Sigmoid colon (tissue), 6 donors: ENCODE measurements at regions not wholly inside any gene's neighbourhood (a gene's known extent, or its start where the extent isn't known, plus 50 kb on each side); places are given as distances from the start of the nearest gene placed in this dataset.

ENCODE experiments used
- DNase-seq: peaks from one replicate; pipeline ENCODE4 v3.0.0-alpha.2; 2019
- H3K27ac ChIP-seq, 4 donors: fragments of 200-600 bp; sonication (generic); one replicate each; pipeline ENCODE4 v1.5.1; 2016 to 2019; ENCODE audit warnings: mild to moderate bottlenecking in 1 of 4
- H3K27me3 ChIP-seq, 3 donors: fragments of 200-600 bp; sonication (generic); one replicate each; pipeline ENCODE4 v1.5.1; 2019; ENCODE audit warnings: mild to moderate bottlenecking in 1 of 3
- H3K36me3 ChIP-seq, 4 donors: fragments of 200-600 bp; sonication (generic); one replicate each; pipeline ENCODE4 v1.5.1; 2016 to 2019
- H3K4me1 ChIP-seq, 4 donors: fragments of 200-600 bp; sonication (generic); one replicate each; pipeline ENCODE4 v1.5.1; 2017 to 2019
- H3K4me3 ChIP-seq, 4 donors: fragments of 200-600 bp; sonication (generic); one replicate each; pipeline ENCODE4 v1.5.1; 2017 to 2019; ENCODE audit warnings: mild to moderate bottlenecking in 2 of 4, moderate library complexity in 1 of 4
- H3K9me3 ChIP-seq, 4 donors: fragments of 200-600 bp in 3 of 4; sonication (generic) in 3 of 4; one replicate each; pipeline versions ENCODE4 v1.5.1 to v1.6.1; 2013 to 2019
- EP300 ChIP-seq, 4 donors: sonication (generic); formaldehyde crosslinking; IDR thresholded peaks; one replicate each; pipeline ENCODE4 v1.6.1; 2017; ENCODE audit warnings: antibody characterized with exemption in 4 of 4
- POLR2A ChIP-seq, 2 donors: fragments of 450-650 bp; IDR thresholded peaks; one replicate each; pipeline ENCODE4 v1.6.1; 2016; ENCODE audit warnings: antibody characterized with exemption in 2 of 2, mild to moderate bottlenecking in 2 of 2, moderate library complexity in 2 of 2
- POLR2AphosphoS5 ChIP-seq, 4 donors: sonication (generic); formaldehyde crosslinking; IDR thresholded peaks; one replicate each; pipeline ENCODE4 v1.6.1; 2017; ENCODE audit warnings: antibody characterized with exemption in 4 of 4
- WGBS, 2 donors: extraction: QIAGEN DNeasy Blood & Tissue Kit; methylation state at CpG; one replicate each; pipeline ENCODE4 v1.1.7; 2013; 5-methylcytosine and 5-hydroxymethylcytosine counted together
- intact Hi-C: fragments of 100-400 bp; cut with DNase I; formaldehyde crosslinking; loops from one replicate; pipeline ENCODE4 v1.15.1; 2023
- TF ChIP-seq, protein P1 (sequence below), 4 experiments: fragments of 450-650 bp in 3 of 4; fragments of 200-600 bp in 1 of 4; IDR thresholded peaks; one replicate each; pipeline ENCODE4 v1.5.1; 2016 to 2019; ENCODE audit warnings: antibody characterized with exemption in 4 of 4, mild to moderate bottlenecking in 3 of 4, moderate library complexity in 2 of 4
- donor health status: healthy with polysubstance abuse.
- donor health status: healthy.

DNA sequence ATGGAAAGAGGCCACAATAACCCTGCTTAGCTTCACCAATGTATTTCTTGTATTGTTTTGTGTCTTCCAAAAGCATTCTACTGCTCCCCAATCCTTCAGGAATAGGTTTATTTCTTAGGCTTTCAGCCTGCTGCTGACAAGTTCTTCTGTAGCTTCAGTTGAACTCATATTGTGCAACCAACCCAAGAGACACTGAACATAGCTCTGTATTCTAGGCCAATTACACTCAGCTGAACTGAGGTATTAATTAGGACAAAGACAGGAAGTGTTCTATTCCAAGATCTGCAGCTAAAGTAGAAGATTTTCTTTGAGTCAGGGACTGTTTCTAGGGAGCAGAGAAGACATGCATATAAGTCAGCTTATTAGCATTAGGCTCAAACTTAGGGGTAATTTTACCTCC, 151.8 kb downstream of the LHFPL1 start:
- no peak overlapping the region for H3K4me3 ChIP-seq
- no peak overlapping the region for H3K27ac ChIP-seq
- no peaks in the 10 kb centered on the region for H3K9me3 ChIP-seq
- H3K36me3 ChIP-seq: no peaks in the 10 kb centered on the region
- TF ChIP-seq POLR2AphosphoS5 (IDR thresholded peaks at IDR 0.05) (no peak), POLR2A (IDR thresholded peaks at IDR 0.05) (no peak), EP300 (IDR thresholded peaks at IDR 0.05) (no peak)
- TF ChIP-seq, protein P1, sequence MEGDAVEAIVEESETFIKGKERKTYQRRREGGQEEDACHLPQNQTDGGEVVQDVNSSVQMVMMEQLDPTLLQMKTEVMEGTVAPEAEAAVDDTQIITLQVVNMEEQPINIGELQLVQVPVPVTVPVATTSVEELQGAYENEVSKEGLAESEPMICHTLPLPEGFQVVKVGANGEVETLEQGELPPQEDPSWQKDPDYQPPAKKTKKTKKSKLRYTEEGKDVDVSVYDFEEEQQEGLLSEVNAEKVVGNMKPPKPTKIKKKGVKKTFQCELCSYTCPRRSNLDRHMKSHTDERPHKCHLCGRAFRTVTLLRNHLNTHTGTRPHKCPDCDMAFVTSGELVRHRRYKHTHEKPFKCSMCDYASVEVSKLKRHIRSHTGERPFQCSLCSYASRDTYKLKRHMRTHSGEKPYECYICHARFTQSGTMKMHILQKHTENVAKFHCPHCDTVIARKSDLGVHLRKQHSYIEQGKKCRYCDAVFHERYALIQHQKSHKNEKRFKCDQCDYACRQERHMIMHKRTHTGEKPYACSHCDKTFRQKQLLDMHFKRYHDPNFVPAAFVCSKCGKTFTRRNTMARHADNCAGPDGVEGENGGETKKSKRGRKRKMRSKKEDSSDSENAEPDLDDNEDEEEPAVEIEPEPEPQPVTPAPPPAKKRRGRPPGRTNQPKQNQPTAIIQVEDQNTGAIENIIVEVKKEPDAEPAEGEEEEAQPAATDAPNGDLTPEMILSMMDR (IDR thresholded peaks at IDR 0.05): no peak
- H3K27me3 ChIP-seq: no peaks in the 10 kb centered on the region
- no peak for DNase-seq
- no peaks in the 10 kb centered on the region for H3K4me1 ChIP-seq
- intact Hi-C loops: no loop called here

DNA sequence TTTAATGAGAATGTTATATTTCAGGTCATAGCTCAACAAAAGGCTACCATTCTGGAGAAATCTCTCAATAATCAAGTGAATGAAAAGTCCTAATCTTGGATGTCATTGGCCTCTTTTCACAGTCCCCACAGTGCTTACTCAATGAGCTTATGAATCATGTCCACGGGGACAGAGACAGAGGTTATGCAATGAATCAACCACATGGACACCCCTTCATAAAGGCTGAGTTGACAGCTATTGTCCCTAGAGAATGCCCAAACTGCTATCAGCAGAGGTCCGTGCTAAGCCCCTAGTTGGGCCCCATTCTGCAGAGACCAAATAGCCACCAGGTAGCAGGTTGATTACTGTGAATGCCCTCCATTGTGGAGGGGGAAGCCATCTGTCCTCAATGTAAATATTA, 158.1 kb downstream of the LHFPL1 start:
- intact Hi-C loops: no loop called here
- Histone ChIP-seq H3K9me3 (no peaks in the 10 kb centered on the region), H3K4me1 (no peaks in the 10 kb centered on the region), H3K36me3 (no peaks in the 10 kb centered on the region), H3K27me3 (no peaks in the 10 kb centered on the region), H3K4me3 (no peak overlapping the region), H3K27ac (no peak overlapping the region)
- TF ChIP-seq EP300 (IDR thresholded peaks at IDR 0.05) (no peak), POLR2A (IDR thresholded peaks at IDR 0.05) (no peak), POLR2AphosphoS5 (IDR thresholded peaks at IDR 0.05) (no peak)
- TF ChIP-seq, protein P1 (IDR thresholded peaks at IDR 0.05): no peak
- WGBS, 2 donors: 55 to 66% methylated on average over 2 of the region's 2 CpGs
- DNase-seq: no peak

DNA sequence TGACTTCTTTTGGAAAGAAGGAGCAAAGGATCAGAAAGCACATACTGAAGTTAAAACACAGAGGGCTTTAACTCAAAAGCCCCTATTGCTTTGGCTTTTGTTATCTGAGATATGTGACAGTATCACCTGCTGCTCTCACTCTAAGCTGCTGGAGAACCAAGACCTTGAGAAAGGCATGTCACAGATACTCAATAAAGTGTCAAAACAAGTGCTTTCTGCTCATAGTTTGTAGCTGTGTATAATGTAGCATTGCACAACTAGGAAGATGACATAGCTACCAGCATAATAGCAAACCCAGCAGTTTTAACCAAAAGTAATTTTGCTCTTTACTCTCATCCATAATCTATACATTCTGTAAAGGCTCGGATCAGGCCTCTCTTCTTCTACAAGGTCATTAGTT, 159.6 kb downstream of the LHFPL1 start:
- H3K27ac ChIP-seq: no peak overlapping the region
- H3K27me3 ChIP-seq: no peaks in the 10 kb centered on the region
- TF ChIP-seq POLR2AphosphoS5 (IDR thresholded peaks at IDR 0.05) (no peak), POLR2A (IDR thresholded peaks at IDR 0.05) (no peak), EP300 (IDR thresholded peaks at IDR 0.05) (no peak)
- TF ChIP-seq, protein P1 (IDR thresholded peaks at IDR 0.05): no peak
- 66 to 82% methylated on average over 1 of the region's 1 CpG for WGBS, 2 donors
- no peaks in the 10 kb centered on the region for H3K36me3 ChIP-seq
- no peaks in the 10 kb centered on the region for H3K9me3 ChIP-seq
- DNase-seq: no peak
- no peak overlapping the region for H3K4me3 ChIP-seq
- intact Hi-C loops: no loop called here
- no peaks in the 10 kb centered on the region for H3K4me1 ChIP-seq

DNA sequence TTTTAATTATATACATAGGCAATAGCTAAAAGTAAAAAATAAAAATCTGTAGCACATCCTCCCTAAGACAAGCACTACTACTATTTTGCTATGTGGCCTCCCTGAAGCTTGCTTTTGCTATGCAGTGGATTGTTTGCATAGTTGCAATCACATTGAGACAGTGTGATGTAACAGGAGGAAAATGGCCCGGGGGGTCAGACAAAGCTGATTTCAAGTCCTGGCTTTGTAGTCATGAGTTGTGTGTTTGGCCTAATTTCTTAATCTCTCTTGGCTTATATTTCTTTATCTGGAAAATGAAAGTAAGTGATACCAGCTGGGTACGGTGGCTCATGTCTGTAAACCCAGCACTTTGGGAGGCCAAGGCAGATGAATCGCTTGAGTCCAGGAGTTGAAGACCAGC, 166.6 kb downstream of the LHFPL1 start:
- Histone ChIP-seq H3K4me3 (no peak overlapping the region), H3K4me1 (no peaks in the 10 kb centered on the region), H3K36me3 (no peaks in the 10 kb centered on the region), H3K9me3 (no peaks in the 10 kb centered on the region), H3K27me3 (no peaks in the 10 kb centered on the region), H3K27ac (no peak overlapping the region)
- intact Hi-C loops: no loop called here
- TF ChIP-seq, protein P1 (IDR thresholded peaks at IDR 0.05): no peak
- TF ChIP-seq EP300 (IDR thresholded peaks at IDR 0.05): no peak
- no peak for TF ChIP-seq POLR2AphosphoS5 (IDR thresholded peaks at IDR 0.05)
- no peak for TF ChIP-seq POLR2A (IDR thresholded peaks at IDR 0.05)
- DNase-seq: no peak
- 75 to 89% methylated on average over 3 of the region's 3 CpGs for WGBS, 2 donors

DNA sequence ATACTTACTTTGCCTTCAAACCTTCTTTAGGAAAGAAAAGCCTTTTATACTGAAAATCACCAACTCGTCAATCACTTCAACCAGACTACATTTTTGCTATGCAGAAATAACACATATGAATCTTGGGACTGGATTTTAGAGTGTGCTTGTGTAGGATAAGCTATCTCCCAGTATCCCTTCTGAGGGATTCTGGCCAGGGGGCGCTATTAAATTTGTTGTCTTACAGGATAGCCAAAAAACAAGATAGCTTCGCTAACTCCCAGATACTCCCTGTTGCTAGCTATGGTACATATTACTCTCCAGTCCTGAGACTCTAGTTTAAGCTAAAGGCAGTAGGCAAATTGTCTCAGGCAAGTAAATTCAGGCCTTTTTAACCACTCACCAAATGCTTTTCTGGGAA, 167.2 kb downstream of the LHFPL1 start:
- TF ChIP-seq EP300 (IDR thresholded peaks at IDR 0.05): no peak
- no peak for TF ChIP-seq POLR2A (IDR thresholded peaks at IDR 0.05)
- no peak overlapping the region for H3K4me3 ChIP-seq
- no peaks in the 10 kb centered on the region for H3K9me3 ChIP-seq
- intact Hi-C loops: no loop called here
- H3K4me1 ChIP-seq: no peaks in the 10 kb centered on the region
- H3K27me3 ChIP-seq: no peaks in the 10 kb centered on the region
- no peak overlapping the region for H3K27ac ChIP-seq
- no peaks in the 10 kb centered on the region for H3K36me3 ChIP-seq
- no peak for DNase-seq
- WGBS, 2 donors: 67 to 76% methylated on average over 3 of the region's 3 CpGs
